Astrocyte of the spinal cord (primary cell): ENCODE measurements at regions not wholly inside any gene's neighbourhood (a gene's known extent, or its start where the extent isn't known, plus 50 kb on each side); places are given as distances from the start of the nearest gene placed in this dataset.

Source experiments
- DNase-seq: peaks from one replicate; pipeline ENCODE4 v3.0.0; 2011; ENCODE audit warnings: low read depth, low spot score
- H3K4me3 ChIP-seq: 2 replicates; pipeline ENCODE4 v1.5.1; 2011; ENCODE audit warnings: low read depth, mild to moderate bottlenecking, low read length, moderate library complexity
- CTCF ChIP-seq: IDR thresholded peaks from 2 replicates; pipeline ENCODE4 v1.5.1; 2012; ENCODE audit warnings: low read depth, mild to moderate bottlenecking, low read length, inconsistent platforms
- in situ Hi-C: cut with HindIII; loops from 2 replicates; pipeline ENCODE4 v1.10.0; 2017; ENCODE audit warnings: low sequenced_read_pairs

DNA sequence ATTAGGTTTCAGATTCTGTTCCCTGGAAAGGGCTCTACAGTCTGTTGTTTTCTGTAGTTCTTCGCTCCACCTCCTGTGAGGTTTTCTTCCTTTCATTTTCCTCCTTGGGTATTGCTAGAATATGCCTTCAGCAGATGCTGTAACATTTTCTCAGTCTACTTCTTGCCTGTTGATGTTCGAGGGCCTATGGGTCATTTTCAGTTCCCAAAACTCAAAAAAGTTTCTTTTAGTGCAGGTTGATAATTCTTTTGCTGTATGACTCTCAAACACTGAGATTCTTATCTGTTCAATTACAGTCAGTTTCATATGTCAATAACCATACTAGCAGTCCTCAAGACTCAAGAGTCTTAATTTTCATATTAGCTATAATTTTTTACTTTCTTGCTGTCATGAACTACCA, 268.3 kb downstream of the RFC3 start:
- in situ Hi-C loops, result no loop called here
- no peak overlapping the region for H3K4me3 ChIP-seq
- DNase-seq, result no peak
- no peak for TF ChIP-seq CTCF

- H3K4me3 ChIP-seq, result no peak overlapping the region
- no peak for DNase-seq
- in situ Hi-C loops, result no loop called here
- TF ChIP-seq CTCF, result no peak
Measured at GRCh38 chr13:34087791-34088190, 269.8 kb downstream of the RFC3 start.

DNA sequence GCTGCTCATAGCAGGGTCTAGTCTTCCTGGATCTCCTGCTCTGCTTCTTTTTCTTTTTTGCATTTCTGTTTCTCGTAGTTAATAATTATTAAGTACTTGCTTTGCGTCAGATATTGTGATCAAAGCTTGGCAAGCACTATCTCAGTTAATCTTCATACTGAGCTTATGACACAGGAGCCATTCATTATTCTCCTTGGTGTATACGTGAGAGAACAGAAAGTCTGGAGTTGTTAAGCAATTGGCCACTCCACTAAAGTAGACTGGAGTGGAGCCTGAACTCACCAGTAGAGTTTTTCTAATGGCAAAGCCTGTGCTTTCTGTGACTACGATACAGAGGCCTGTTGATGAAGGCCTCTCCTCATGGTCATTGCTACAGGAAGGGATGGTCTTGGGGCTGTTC, 285.9 kb downstream of the RFC3 start:
- DNase-seq, result no peak
- in situ Hi-C loops, result no loop called here
- TF ChIP-seq CTCF, result no peak
- H3K4me3 ChIP-seq, result no peak overlapping the region

DNA sequence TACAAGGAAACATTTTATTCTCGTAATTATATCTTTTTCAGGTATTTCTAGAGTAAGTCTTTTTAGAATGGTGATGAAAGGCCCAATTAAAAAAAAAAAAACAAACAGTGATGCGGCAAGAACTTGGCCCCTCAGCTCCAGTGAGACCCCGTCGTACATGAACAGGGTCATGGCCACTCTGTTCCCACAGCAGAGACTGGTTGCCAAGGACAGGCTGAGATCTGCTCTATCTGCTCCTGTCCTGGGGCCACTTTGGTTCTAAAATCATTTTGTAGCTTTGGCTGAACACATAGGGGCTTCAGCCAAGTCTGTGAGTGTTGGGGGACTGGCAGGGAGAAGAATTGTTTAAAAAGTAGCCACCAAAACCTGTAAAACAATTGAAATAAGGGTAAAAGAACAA, 286.9 kb downstream of the RFC3 start:
- no peak overlapping the region for H3K4me3 ChIP-seq
- no peak for TF ChIP-seq CTCF
- in situ Hi-C loops, result no loop called here
- no peak for DNase-seq

GRCh38 chr13:34107806-34108205, 289.9 kb downstream of the RFC3 start:
- peak; percentile 12 for DNase-seq
- no peak overlapping the region for H3K4me3 ChIP-seq
- no peak for TF ChIP-seq CTCF
- in situ Hi-C loops, result no loop called here

- in situ Hi-C loops, result no loop called here
- H3K4me3 ChIP-seq, result no peak overlapping the region
- no peak for TF ChIP-seq CTCF
- no peak for DNase-seq
Measured at GRCh38 chr13:34108410-34108809, 290.5 kb downstream of the RFC3 start.

GRCh38 chr13:34114581-34114980, 296.6 kb downstream of the RFC3 start:
- no peak overlapping the region for H3K4me3 ChIP-seq
- TF ChIP-seq CTCF, result no peak
- DNase-seq, result no peak
- in situ Hi-C loops, result no loop called here
